ENCODE measurements at regions not wholly inside any gene's neighbourhood (a gene's known extent, or its start where the extent isn't known, plus 50 kb on each side); places are given as distances from the start of the nearest gene placed in this dataset.

DNA sequence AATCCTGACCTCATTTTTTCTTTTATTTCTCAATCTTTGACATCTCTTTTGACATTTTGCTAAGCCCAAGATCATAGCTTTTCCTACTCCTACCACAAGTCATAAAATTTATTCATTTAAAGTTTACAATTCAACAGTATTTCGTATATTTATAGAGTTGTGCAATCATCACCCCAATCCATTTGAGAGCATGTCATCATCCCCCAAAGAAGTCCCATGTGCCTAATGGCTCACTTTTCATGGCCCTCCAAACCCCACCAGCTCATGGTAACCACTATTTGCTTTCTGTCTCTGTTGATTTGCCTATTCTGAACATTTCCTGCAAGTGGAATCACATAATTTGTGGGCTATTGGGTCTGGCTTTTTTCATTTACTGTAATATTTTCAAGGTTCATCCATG, 52.5 kb upstream of the GLI3 start:
- DNase-seq (ENCODE audit: low spot score) = no peak
